Left lung (tissue), 4 donors: ENCODE measurements at regions not wholly inside any gene's neighbourhood (a gene's known extent, or its start where the extent isn't known, plus 50 kb on each side); places are given as distances from the start of the nearest gene placed in this dataset.
A peak's percentile ranks its signal among the peaks of the same experiment; 100 is the strongest.

Source experiments
- ATAC-seq: fragments of 200-7000 bp; cut with Tn5 transposase; one replicate; pipeline ENCODE4 v1.9.1; 2020; ENCODE audit warnings: moderate library complexity
- DNase-seq, 4 donors: peaks; one replicate each; pipeline ENCODE4 v3.0.0-alpha.2; 2013 to 2020
- H3K27ac ChIP-seq, 2 donors: fragments of 200-600 bp; sonication (generic) in 1 of 2; one replicate each; pipeline versions ENCODE4 v1.5.0 to v1.8.0; 2020 to 2021
- H3K27me3 ChIP-seq, 2 donors: fragments of 200-600 bp; sonication (generic) in 1 of 2; one replicate each; pipeline versions ENCODE4 v1.5.0 to v1.8.0; 2020 to 2021
- H3K36me3 ChIP-seq, 2 donors: fragments of 200-600 bp; sonication (generic) in 1 of 2; one replicate each; pipeline versions ENCODE4 v1.5.0 to v1.8.0; 2020 to 2021
- H3K4me1 ChIP-seq, 2 donors: fragments of 200-600 bp; one replicate each; pipeline ENCODE4 v1.8.0; 2021
- H3K4me3 ChIP-seq, 2 donors: fragments of 200-600 bp; sonication (generic) in 1 of 2; one replicate each; pipeline versions ENCODE4 v1.5.0 to v1.8.0; 2020 to 2021; ENCODE audit warnings: mild to moderate bottlenecking in 1 of 2
- H3K9me3 ChIP-seq, 2 donors: fragments of 200-600 bp; sonication (generic) in 1 of 2; one replicate each; pipeline versions ENCODE4 v1.5.0 to v1.8.0; 2020 to 2021
- CTCF ChIP-seq, 2 donors: fragments of 200-600 bp; sonication (generic) in 1 of 2; IDR thresholded peaks; one replicate each; pipeline versions ENCODE4 v1.5.0 to v1.8.0; 2021; ENCODE audit warnings: antibody characterized with exemption in 2 of 2
- intact Hi-C, 2 donors: fragments of 100-400 bp; cut with DNase I; formaldehyde crosslinking; loops; one replicate each; pipeline versions ENCODE4 v1.11.2 to v1.14.2; 2022
- donor health status: DM: no; HTN: yes; CAD: no.
- donor health status: DM: no; HTN: no; CAD: no.

GRCh38 chr20:50366270-50367103 is 143.7 kb upstream of the PTPN1 start:
- ATAC-seq (peak; percentile 40), DNase-seq (peak in 2 of 4 donors; percentile 93 to 96)
- Histone ChIP-seq H3K9me3 (no peaks in the 10 kb centered on the region), H3K4me3 (no peak overlapping the region), H3K36me3 (no peaks in the 10 kb centered on the region), H3K27ac (peak overlapping the region in 1 of 2 donors; percentile 48), H3K27me3 (no peaks in the 10 kb centered on the region), H3K4me1 (peaks cover 3 to 17% of the 10 kb centered on the region in 2 donors)
- intact Hi-C loops, result no loop called here
- no peak for TF ChIP-seq CTCF (IDR thresholded peaks at IDR 0.05)

- Histone ChIP-seq H3K36me3 (no peaks in the 10 kb centered on the region), H3K27me3 (no peaks in the 10 kb centered on the region)
- no peak for TF ChIP-seq CTCF (IDR thresholded peaks at IDR 0.05)
Observed at GRCh38 chr20:50367104-50367674, 143.0 kb upstream of the PTPN1 start.

GRCh38 chr20:50367739-50368375 is 142.3 kb upstream of the PTPN1 start:
- no peak for ATAC-seq
- H3K4me1 ChIP-seq, result peaks cover 3 to 17% of the 10 kb centered on the region in 2 donors
- no peaks in the 10 kb centered on the region for H3K36me3 ChIP-seq
- TF ChIP-seq CTCF (IDR thresholded peaks at IDR 0.05), result no peak
- intact Hi-C loops, result no loop called here
- no peak for DNase-seq
- no peaks in the 10 kb centered on the region for H3K27me3 ChIP-seq
- no peak overlapping the region for H3K27ac ChIP-seq
- H3K4me3 ChIP-seq, result no peak overlapping the region
- H3K9me3 ChIP-seq, result no peaks in the 10 kb centered on the region

More at GRCh38 chr20:50367104-50367674, 143.0 kb upstream of the PTPN1 start:
- Histone ChIP-seq H3K4me3 (no peak overlapping the region), H3K4me1 (peaks cover 3 to 17% of the 10 kb centered on the region in 2 donors), H3K27ac (peak overlapping the region in 1 of 2 donors; percentile 48), H3K9me3 (no peaks in the 10 kb centered on the region)
- DNase-seq, result no peak
- no peak for ATAC-seq
- intact Hi-C loops, result no loop called here

- ATAC-seq (no peak), DNase-seq (no peak)
- Histone ChIP-seq H3K9me3 (no peaks in the 10 kb centered on the region), H3K27me3 (no peaks in the 10 kb centered on the region), H3K4me3 (no peak overlapping the region), H3K27ac (no peak overlapping the region), H3K4me1 (peaks cover 3 to 17% of the 10 kb centered on the region in 2 donors), H3K36me3 (no peaks in the 10 kb centered on the region)
- TF ChIP-seq CTCF (IDR thresholded peaks at IDR 0.05), result no peak
- intact Hi-C loops, result no loop called here
Observed at GRCh38 chr20:50368386-50368785, 141.8 kb upstream of the PTPN1 start.

- Histone ChIP-seq H3K27ac (peak overlapping the region in 1 of 2 donors; percentile 28), H3K27me3 (no peaks in the 10 kb centered on the region), H3K36me3 (no peaks in the 10 kb centered on the region), H3K9me3 (no peaks in the 10 kb centered on the region), H3K4me1 (peaks cover 3 to 17% of the 10 kb centered on the region in 2 donors), H3K4me3 (no peak overlapping the region)
- peak in 2 of 4 donors; percentile 70 to 86 for DNase-seq
- peak; percentile 31 for ATAC-seq
- TF ChIP-seq CTCF (IDR thresholded peaks at IDR 0.05), result no peak
- intact Hi-C loops, result no loop called here
Observed at GRCh38 chr20:50368813-50369224, 141.4 kb upstream of the PTPN1 start.
